ENCODE measurements at regions not wholly inside any gene's neighbourhood (a gene's known extent, or its start where the extent isn't known, plus 50 kb on each side); places are given as distances from the start of the nearest gene placed in this dataset.

DNA sequence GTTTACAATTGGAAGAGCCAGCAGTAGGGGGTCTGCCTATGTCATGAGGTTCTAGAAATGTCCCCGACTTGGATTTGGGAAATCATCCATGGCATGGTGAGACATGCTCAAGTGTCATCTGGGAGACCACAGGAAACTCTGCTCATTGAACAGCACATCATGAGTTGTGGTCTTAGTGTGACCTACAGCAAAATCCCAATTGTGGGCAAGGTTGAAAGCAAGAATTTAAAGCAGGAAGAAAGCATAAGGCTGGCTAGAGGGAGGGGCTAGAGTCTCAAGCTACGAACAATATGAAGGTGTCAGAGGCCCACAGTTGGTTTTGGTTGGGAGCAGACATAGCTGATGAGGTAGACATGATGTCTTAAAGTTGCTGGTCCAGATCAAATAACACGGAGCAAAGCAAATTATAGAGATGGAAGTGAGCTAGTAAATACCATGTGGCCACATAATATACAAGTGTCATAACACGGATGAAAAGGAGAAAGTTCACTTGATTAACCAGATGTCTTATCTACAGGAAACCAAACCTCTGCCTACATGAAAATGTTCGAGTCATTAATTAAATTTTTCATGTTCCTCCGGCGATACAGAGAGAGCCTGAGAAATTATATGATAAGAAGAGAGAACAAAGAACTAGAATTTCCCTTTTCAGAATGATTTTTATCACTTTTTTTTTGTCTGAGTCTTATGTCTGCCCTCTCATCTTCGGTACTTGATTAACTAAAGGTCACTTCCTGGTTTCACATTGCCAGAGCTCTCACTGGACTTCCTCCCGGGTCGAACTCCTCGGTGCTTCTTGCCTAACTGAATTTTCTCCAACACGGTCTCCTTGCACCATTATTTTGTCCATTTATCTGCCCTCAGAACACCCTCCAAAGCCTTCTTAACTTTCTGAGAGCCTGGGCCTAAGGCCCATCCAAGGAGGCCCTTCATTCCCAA, 67.5 kb upstream of the DUSP10 start:
- TF ChIP-seq YY1 (IDR thresholded peaks at IDR 0.05; ENCODE audit: low read depth, low read length) = no peak
- TF ChIP-seq JUND (IDR thresholded peaks at IDR 0.05; ENCODE audit: low read length) = no peak
- TF ChIP-seq JUN (IDR thresholded peaks at IDR 0.05; ENCODE audit: low read depth, low read length) = no peak
- TF ChIP-seq RAD21 (IDR thresholded peaks at IDR 0.05 in 1 of 2, conservative IDR thresholded peaks at IDR 0.05 in 1 of 2; ENCODE audit: low read depth in 2 of 2, low read length in 2 of 2) = no peak
- no peak for TF ChIP-seq POLR2AphosphoS5 (IDR thresholded peaks at IDR 0.05; ENCODE audit: low read depth, low read length)
- TF ChIP-seq MAFK (IDR thresholded peaks at IDR 0.05; ENCODE audit: low read depth, low read length) = no peak
- no peak for TF ChIP-seq TCF12 (IDR thresholded peaks at IDR 0.05; ENCODE audit: low read depth, low read length)
- TF ChIP-seq CEBPB (IDR thresholded peaks at IDR 0.05; ENCODE audit: low read depth, low read length) = no peak
- no peak for TF ChIP-seq ASH2L (IDR thresholded peaks at IDR 0.05; ENCODE audit: low read length)

Measured in H1 (cell line).